ENCODE measurements at regions not wholly inside any gene's neighbourhood (a gene's known extent, or its start where the extent isn't known, plus 50 kb on each side); places are given as distances from the start of the nearest gene placed in this dataset.

DNA sequence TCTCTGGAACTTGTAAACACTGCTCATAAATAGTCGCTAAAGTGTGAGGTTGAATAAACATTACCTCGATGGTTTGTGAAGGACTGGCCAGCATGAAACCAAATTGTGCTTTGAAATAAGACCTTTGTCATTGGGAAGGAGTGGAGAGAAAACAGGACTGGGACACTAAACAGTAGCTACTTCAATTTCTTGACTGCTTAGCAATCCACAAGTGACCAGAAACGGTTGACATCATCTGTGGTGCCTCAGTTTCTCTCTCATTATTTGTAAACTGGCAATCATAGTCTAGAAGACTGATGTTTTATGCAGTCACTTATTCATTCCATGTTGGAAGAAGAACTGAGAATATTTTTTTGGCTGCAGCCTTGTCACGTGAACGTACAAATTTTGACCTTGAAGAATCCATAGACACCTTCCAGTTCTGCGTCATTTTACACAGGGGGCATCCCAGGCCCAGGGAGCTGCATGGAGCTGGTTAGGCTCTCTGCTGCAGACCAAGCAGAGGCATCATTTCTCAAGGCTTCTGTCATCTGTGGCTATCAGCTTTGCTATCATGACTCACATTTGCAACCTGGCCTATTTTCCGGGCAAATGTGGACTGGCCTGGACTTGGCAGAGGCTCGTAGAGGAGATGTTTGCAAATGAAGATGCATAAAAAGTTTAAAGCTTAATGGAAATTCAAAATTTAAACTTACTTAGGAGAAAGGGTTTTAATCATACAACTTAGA lies 391.8 kb downstream of the FGF9 start:
- Histone ChIP-seq H3K27ac (no peak overlapping the region), H3K4me1 (no peaks in the 10 kb centered on the region), H3K4me3 (no peak overlapping the region), H3K36me3 (no peaks in the 10 kb centered on the region), H3K9me3 (no peaks in the 10 kb centered on the region), H3K27me3 (no peaks in the 10 kb centered on the region)
- WGBS, 2 donors (ENCODE audit: low coverage in 1 of 2), result 54% methylated on average over 5 to 8 of the region's 8 CpGs
- no peak for ATAC-seq
- TF ChIP-seq POLR2A (IDR thresholded peaks at IDR 0.05), result no peak
- no peak for TF ChIP-seq POLR2AphosphoS5 (IDR thresholded peaks at IDR 0.05)
- TF ChIP-seq, protein P1, sequence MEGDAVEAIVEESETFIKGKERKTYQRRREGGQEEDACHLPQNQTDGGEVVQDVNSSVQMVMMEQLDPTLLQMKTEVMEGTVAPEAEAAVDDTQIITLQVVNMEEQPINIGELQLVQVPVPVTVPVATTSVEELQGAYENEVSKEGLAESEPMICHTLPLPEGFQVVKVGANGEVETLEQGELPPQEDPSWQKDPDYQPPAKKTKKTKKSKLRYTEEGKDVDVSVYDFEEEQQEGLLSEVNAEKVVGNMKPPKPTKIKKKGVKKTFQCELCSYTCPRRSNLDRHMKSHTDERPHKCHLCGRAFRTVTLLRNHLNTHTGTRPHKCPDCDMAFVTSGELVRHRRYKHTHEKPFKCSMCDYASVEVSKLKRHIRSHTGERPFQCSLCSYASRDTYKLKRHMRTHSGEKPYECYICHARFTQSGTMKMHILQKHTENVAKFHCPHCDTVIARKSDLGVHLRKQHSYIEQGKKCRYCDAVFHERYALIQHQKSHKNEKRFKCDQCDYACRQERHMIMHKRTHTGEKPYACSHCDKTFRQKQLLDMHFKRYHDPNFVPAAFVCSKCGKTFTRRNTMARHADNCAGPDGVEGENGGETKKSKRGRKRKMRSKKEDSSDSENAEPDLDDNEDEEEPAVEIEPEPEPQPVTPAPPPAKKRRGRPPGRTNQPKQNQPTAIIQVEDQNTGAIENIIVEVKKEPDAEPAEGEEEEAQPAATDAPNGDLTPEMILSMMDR (IDR thresholded peaks at IDR 0.05), result no peak
- TF ChIP-seq EP300 (IDR thresholded peaks at IDR 0.05), result no peak

DNA sequence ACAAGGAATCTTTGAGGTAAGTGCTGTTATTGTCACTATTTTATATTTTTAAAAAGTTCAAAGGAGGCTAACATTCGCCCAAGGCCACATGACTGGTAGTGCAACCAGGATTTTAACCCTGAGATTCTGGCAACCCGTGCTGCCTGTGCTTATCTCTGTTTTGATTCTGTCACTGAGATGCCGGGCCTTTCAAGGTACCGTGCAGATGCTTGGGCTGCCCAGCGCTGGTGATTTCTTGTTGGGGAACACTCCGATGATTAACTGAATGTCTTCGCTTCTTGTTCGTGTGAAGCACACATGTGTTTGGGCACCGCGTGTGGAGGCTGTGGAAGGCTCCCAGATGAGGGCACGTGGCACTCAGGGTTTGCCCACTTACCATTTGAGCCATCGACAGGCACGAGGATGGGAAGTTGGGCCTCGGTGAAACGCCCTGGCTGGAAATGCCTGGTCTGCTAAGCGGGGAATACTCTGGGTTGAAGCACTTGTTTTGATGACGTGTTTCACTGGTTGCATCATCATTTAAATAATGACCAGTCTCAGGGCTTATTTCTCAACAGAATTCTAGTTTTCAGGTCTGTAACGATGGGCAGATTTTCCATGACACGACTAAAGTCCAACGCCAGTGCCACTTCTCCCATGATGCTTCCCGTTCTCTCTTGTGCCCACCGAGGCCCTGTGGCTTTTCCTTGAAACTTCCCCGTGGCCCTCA lies 392.7 kb downstream of the FGF9 start:
- Histone ChIP-seq H3K9me3 (no peaks in the 10 kb centered on the region), H3K36me3 (no peaks in the 10 kb centered on the region), H3K27ac (no peak overlapping the region), H3K27me3 (no peaks in the 10 kb centered on the region), H3K4me1 (no peaks in the 10 kb centered on the region), H3K4me3 (no peak overlapping the region)
- no peak for ATAC-seq
- 90 to 93% methylated on average over 8 to 18 of the region's 23 CpGs for WGBS, 2 donors (ENCODE audit: low coverage in 1 of 2)
- TF ChIP-seq EP300 (IDR thresholded peaks at IDR 0.05), result no peak
- TF ChIP-seq, protein P1 (IDR thresholded peaks at IDR 0.05), result no peak
- no peak for TF ChIP-seq POLR2A (IDR thresholded peaks at IDR 0.05)
- TF ChIP-seq POLR2AphosphoS5 (IDR thresholded peaks at IDR 0.05), result no peak

DNA sequence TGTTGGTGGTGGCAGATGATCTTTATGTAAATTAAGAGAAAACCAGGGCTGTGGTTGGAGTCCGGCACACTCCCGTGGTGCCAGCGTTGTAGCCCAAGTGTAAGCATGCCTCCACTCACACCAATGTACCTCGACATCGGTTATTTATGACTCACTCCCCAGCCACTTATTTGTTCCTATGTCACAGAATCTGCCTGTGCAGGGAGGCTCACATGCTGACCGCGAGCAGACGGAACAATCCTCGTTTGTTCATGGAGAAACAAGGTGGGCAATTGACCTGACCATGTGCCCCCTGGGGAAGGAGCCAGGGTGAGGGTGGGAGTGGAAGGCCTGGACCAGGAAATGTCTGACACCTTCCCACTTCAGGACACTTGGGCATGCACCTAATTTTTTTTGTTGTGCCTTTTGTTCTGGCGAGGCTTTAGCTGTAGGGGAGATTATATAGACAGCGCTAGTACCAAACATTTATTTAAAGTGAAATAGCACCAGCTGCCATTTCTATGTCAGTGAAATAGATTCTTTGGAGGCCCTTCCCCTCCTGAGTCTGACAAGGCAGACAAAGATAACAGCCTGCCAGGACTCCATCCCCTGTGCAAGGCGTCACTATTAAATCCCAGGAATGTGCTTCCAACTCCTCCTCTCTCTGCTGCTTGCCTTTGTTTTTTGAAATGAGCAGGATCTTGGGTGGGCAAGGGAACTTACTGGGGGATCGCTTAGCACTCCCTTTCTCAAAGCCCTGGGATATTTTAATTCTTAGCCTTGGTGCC lies 394.2 kb downstream of the FGF9 start:
- TF ChIP-seq, protein P1 (IDR thresholded peaks at IDR 0.05), result no peak
- TF ChIP-seq POLR2A (IDR thresholded peaks at IDR 0.05), result no peak
- TF ChIP-seq POLR2AphosphoS5 (IDR thresholded peaks at IDR 0.05), result no peak
- TF ChIP-seq EP300 (IDR thresholded peaks at IDR 0.05), result no peak
- H3K36me3 ChIP-seq, result no peaks in the 10 kb centered on the region
- WGBS, 2 donors (ENCODE audit: low coverage in 1 of 2), result 53 to 68% methylated on average over 5 to 9 of the region's 13 CpGs
- no peak overlapping the region for H3K27ac ChIP-seq
- no peaks in the 10 kb centered on the region for H3K9me3 ChIP-seq
- no peak for ATAC-seq
- no peaks in the 10 kb centered on the region for H3K27me3 ChIP-seq
- no peak overlapping the region for H3K4me3 ChIP-seq
- H3K4me1 ChIP-seq, result no peaks in the 10 kb centered on the region

DNA sequence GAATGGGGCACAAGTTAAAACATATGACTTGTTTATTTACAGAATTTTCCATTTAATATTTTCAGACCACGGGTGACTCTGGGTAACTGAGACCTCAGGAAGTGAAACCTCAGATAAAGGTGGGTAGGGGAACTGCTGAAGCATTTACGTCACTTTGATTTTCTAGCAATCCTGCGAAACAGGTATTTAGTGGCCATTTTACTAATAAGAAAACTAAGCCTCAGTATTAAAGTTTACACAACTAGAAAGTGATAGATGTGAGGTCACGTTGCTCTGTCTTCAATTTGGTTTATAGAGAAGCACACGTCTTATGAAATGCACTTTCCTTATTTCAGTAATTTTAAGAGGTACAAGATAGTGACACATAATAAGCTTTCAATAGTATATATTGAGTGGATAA lies 402.8 kb downstream of the FGF9 start:
- Histone ChIP-seq H3K4me3 (no peak overlapping the region), H3K27ac (no peak overlapping the region), H3K4me1 (no peaks in the 10 kb centered on the region), H3K27me3 (no peaks in the 10 kb centered on the region), H3K36me3 (no peaks in the 10 kb centered on the region), H3K9me3 (no peaks in the 10 kb centered on the region)
- TF ChIP-seq POLR2AphosphoS5 (IDR thresholded peaks at IDR 0.05) (no peak), POLR2A (IDR thresholded peaks at IDR 0.05) (no peak), EP300 (IDR thresholded peaks at IDR 0.05) (no peak)
- TF ChIP-seq, protein P1 (IDR thresholded peaks at IDR 0.05), result no peak
- no peak for ATAC-seq
- WGBS, 2 donors (ENCODE audit: low coverage in 1 of 2), result 65 to 71% methylated on average over 5 of the region's 5 CpGs

Measured in gastroesophageal sphincter (tissue), 4 donors.